Fibroblast of skin of left quadriceps (primary cell): ENCODE measurements at regions not wholly inside any gene's neighbourhood (a gene's known extent, or its start where the extent isn't known, plus 50 kb on each side); places are given as distances from the start of the nearest gene placed in this dataset.
A peak's percentile ranks its signal among the peaks of the same experiment; 100 is the strongest.
"Not testable (repeated sequence)": the region's sequence is repeated elsewhere in the genome, so short reads cannot be mapped to it uniquely, and the experiment has no call there.

ENCODE experiments used
- DNase-seq, 2 experiments: peaks; one replicate each; pipeline ENCODE4 v3.0.0-alpha.2; 2013; ENCODE audit warnings: low read depth in 2 of 2

- no peak for DNase-seq
Observed at GRCh38 chr2:118464546-118465265, 376.4 kb downstream of the INSIG2 start.

DNA sequence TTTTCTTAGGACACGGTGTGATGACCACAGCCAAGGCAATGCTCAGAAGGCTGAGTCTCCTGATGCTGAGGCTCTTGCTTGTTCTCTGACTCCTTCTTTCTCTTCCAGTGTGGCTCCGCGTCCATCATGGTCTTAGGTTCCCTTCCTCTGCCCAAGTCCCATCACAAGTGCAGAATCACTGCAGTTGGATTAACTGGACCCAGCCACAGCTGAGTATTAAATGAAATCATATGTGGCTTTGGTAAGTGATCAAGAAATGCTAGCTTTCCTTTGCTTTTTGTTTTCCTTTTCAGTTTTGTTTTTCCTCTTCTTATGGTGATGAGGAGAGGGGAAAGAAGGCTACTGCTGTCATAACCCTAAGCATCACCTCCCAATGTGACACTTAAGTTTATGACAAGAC, 375.8 kb downstream of the INSIG2 start:
- DNase-seq: no peak

GRCh38 chr2:118460425-118460824, 372.2 kb downstream of the INSIG2 start:
- no peak for DNase-seq

- no peak for DNase-seq
Observed at GRCh38 chr2:118459426-118459825, 371.2 kb downstream of the INSIG2 start.

DNA sequence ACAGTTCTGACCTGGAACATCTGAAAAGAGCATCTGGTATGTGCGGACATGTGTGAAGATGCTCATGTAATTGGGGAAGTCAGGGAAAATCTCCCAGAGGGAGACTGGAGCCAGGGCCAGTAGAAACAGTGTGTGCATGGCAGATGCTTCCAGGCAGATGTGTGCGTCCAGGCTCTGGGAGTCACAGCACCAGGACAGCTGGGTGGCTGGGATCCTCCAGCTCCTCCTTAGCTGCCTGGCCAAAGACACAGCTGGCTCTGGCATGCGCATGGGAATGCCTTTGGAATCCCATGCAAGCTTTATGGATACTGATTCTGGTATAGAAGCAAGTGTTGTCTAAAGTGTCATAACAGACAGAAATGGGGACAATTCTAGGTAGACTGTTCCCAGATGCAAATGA, 369.7 kb downstream of the INSIG2 start:
- no peak for DNase-seq

DNA sequence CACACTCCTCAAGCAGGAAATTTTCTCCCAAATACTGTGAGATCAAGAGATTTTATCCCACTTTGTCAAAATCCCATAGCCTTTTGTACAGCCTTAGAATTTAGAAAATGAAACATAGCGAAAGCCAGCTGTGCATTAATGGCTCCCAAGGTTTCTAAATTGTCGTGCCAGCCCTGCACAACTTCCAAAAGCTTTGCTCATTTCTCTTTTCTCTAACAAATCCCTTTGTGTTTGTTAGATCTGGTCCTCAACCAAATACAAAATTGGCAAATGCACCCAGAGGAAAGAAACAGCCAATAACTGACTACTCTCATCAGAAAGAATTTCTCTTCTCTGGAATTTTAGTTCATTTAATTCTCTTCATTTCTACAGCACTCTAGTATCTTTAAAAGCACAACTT, 361.1 kb downstream of the INSIG2 start:
- DNase-seq: no peak

DNA sequence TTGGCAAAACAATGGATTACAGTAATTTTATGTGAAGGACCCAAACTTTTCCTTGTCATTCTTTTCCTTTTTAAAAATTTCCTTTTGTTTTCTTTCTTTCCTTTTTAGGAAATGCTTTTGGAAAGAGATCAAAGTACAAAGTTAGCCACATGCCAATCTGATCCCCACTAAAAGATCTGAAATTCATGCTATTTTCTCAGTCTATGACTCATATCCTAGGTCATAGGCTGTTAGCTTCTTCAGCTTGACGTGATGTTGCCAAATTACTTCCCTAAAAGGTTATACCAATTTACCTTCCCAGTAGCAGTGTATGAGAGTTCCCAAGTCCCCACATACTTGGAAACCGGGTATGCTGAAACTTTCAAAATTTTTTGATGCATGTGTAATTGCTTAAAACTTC, 355.3 kb downstream of the INSIG2 start:
- peak; percentile 68 to 69 for DNase-seq

DNA sequence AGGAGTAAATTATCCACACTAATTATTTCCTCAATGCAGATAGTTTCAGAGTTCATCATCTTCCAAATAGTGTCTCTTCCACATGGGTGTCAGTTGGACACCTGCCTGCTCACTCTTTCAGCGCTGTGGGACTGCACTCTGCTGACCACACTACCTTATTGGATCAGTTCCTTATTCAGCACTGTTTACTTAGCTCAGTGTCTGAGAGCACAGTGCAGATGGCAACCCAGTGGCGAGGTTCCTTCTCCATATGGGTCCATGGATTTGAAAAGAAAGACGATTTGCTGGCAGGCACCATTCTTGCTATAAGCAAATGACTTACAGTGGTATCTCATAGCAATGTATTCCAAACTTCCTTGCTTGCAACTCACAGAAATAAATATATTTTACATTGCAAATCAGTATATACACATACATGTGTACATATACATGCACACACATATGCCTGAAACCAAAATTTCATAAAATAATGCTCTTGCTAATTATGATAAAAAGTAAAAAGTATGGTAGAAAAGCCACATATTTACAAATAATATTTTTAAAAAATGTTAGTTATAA, 354.8 kb downstream of the INSIG2 start:
- no peak for DNase-seq

DNA sequence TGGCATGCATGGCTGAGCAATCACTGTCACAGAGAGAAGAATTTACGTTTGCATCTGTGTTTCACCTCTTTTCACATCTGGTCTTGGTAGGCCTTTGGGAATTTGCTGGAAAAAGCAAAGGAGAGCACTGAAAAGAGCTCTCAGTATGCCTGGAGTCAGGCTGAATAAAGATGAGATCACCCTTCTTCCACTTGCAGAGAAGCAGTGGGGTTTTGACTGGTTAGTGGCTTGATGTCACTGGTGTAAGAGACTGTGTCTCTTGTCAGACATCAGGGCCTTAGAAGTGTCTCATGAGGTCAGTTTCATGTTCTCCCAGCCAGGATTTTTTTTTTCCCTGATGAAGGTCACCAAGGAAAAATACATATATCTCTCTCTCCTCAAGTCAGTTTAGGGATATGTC, 353.8 kb downstream of the INSIG2 start:
- no peak for DNase-seq

GRCh38 chr2:118440404-118441098, 352.3 kb downstream of the INSIG2 start:
- no peak for DNase-seq

GRCh38 chr2:118437501-118437900, 349.2 kb downstream of the INSIG2 start:
- no peak for DNase-seq

- peak; percentile 58 to 61 for DNase-seq
Observed at GRCh38 chr2:118431997-118432396, 343.7 kb downstream of the INSIG2 start.

- DNase-seq: no peak
Observed at GRCh38 chr2:118431586-118431985, 343.3 kb downstream of the INSIG2 start.

DNA sequence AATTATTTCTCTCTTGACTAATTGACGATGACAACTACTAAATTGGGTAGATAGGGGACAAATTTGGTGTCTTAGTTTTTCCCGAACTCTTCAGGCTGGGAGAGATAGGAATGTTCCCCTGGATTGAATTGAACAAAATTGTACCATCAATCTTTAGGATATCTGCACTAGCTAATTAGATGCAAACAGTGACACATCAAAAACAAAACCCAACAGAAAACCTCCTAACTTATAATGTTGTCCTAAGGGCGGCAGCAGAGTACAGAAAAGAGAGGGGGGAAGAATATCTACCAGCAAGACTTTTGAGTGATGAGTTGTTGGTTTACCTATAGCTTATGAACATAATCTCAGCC, 342.9 kb downstream of the INSIG2 start:
- DNase-seq: peak in 1 of 2 experiments; percentile 34

DNA sequence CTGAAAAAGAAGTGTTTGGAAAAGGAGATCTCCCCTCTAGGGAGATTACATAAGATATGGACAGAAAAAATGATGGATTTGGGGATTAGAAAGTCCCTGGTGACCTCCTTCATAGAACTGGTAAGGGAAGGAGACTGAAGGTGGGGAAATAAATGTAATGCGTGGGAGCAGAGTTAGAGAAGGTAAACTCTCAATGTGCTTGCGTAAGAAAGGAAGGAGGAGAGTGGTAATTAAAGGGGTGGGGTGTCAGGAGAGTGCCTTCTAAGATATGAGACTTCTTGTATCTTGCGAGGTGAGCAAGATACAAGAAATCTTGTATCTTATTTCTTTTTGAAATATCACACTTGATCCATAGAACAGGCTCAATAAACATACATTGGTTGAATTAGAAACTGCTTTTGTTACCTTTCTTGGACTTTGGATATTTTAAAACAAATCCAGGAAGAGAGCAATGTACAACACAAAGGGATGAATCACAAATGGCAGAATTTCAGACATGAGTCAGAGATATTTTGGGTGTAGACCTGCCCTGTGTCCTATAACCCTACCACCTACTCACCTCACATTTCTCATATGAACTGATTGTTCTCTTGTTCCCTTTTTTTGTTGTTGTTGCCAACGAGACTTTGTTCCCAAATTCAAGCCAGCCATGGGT, 342.4 kb downstream of the INSIG2 start:
- DNase-seq: no peak

DNA sequence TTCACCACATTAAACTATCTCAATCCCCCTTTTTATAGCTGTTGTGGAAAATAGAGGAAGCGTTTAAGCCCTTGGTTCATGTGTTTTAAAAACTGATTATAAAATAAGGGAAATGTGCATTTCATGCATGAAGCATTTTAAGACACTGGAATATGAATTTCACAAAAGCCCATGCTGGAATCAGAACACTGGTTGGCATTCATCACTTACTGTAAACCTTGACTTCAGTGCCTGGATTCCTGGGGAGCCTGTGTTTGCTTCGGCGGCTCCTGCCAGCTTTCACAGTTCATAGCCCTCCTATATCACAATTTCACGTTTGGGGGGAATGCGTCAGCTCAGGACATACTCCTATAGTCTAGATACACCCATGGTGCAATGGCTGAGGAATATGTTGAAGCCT, 336.9 kb downstream of the INSIG2 start:
- no peak for DNase-seq

- DNase-seq: no peak
Observed at GRCh38 chr2:118423776-118424175, 335.5 kb downstream of the INSIG2 start.

DNA sequence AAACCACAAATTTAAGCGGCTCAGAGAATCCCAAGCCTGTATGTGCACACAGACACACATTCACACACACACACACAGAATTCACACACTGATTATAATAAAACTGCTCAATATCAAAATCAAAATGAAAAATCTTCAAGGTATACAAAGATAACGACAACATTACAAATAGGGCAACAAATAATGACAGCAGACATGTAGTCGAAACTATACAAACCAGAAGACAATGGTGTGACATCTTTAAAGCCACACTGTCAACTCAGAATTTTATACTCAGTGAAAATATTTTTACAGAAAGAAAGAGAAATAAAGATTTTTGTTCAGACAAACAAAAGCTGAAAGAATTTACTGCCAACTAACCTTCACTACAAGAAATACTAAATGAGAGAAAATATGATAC, 333.4 kb downstream of the INSIG2 start:
- DNase-seq: no peak

- no peak for DNase-seq
Observed at GRCh38 chr2:118417406-118418120, 329.3 kb downstream of the INSIG2 start.

DNA sequence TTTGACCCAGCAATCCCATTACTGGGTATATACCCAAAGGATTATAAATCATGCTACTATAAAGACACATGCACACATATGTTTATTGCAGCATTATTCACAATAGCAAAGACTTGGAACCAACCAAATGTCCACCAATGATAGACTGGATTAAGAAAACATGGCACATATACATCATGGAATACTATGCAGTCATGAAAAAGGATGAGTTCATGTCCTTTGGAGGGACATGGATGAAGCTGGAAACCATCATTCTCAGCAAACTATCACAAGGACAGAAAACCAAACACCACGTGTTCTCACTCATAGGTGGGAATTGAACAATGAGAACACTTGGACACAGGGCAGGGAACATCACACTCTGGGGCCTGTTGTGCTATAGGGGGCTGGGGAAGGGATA, 326.9 kb downstream of the INSIG2 start:
- DNase-seq: not testable (repeated sequence)

DNA sequence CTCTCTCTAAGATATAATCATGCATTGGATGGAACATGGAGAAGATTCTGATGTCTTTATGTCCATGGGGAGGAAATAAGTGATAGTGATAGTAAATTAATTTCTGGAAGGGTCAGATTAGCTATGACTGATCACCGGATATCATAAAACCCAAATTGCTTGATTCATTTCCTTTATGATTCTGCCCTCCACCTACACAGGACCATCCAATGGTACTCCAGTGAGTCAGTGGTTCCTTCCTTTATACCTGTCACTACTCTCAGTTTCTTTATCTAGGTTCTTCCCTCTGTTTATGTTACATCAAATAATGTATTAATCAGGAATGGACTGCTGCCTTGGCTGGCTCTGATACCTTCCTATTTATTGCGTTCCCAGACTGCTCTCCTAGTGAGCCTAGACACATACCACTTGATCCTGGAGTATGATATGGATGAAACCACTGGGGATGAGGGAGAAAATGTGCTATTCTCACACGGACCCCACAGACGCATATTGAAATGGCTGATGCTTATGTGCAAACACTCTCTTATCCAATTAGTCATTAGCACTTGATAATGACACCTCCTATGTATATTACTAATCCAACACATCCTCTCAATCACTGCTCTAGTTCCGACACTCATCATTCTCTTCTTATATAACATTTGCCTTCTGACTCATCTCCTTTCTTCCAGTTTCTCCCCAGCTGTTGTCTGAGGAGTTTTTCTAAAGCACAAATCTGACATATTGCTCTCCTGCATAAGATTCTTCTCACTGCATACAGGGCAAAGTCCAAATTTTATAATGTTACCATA, 315.6 kb downstream of the INSIG2 start:
- no peak for DNase-seq
